ENCODE measurements at regions not wholly inside any gene's neighbourhood (a gene's known extent, or its start where the extent isn't known, plus 50 kb on each side); places are given as distances from the start of the nearest gene placed in this dataset.

DNA sequence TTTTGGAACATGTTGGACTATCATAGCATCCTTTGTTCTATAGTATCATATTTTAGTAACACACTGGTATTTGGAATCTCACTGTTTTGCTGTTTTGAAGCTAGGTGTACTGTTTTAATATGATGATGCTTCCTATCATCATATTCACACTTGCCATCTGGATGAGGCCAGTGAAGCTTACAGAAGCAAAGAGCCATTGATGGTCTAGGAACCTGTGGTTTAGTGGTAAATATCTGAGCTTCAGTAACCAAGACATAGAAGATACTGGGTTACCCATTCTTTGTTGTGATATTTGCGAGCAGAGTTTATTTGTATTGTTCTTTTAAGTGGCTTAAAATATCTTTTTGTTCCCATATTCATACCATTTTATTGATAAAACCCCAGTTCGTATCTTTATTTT, 304.1 kb downstream of the SATB1 start:
- 95% methylated on average over 2 of the region's 2 CpGs for WGBS (ENCODE audit: low lambda C conversion rate)
- Histone ChIP-seq H3F3A (replicated peaks; ENCODE audit: insufficient read depth) (no peaks in the 10 kb centered on the region), H3K27me3 (ENCODE audit: insufficient read depth) (no peaks in the 10 kb centered on the region), H3K79me2 (ENCODE audit: insufficient read depth) (no peaks in the 10 kb centered on the region), H3K9me3 (peaks cover 5% of the 10 kb centered on the region; the same call in 1 of the 2 replicates), H3K9me2 (no peaks in the 10 kb centered on the region), H4K20me1 (ENCODE audit: insufficient read depth) (no peaks in the 10 kb centered on the region), H3K4me3 (ENCODE audit: low read depth in 2 of 2, low read length in 1 of 2) (no peak overlapping the region), H2AFZ (ENCODE audit: low read depth) (no peak overlapping the region), H3K4me1 (ENCODE audit: control insufficient read depth in 1 of 2, insufficient read depth in 2 of 2, low read depth in 1 of 2, low read length in 1 of 2) (peaks cover 0 to 5% of the 10 kb centered on the region in 2 experiments; a peak in 3 of 4 replicates), H3K27ac (ENCODE audit: low read depth in 2 of 2, low read length in 1 of 2) (no peak overlapping the region), H3K4me2 (no peak overlapping the region), H3K9ac (no peak overlapping the region), H3K36me3 (replicated peaks in 1 of 2; ENCODE audit: control insufficient read depth in 1 of 2, insufficient read depth in 2 of 2, low read length in 1 of 2) (no peaks in the 10 kb centered on the region)
- POLR2A ChIA-PET, result no interaction called here
- DNase-seq, result no peak
- TF ChIP-seq EZH2phosphoT487 (IDR thresholded peaks at IDR 0.05; ENCODE audit: borderline replicate concordance, low read depth) (no peak), FOXJ3 (CRISPR knock-in tag; IDR thresholded peaks at IDR 0.05) (no peak), FOSL2 (IDR thresholded peaks at IDR 0.05; ENCODE audit: borderline replicate concordance, low read depth) (no peak), TCF12 (IDR thresholded peaks at IDR 0.05) (no peak), MEF2A (IDR thresholded peaks at IDR 0.05; ENCODE audit: borderline replicate concordance, low read depth) (no peak), USF2 (IDR thresholded peaks at IDR 0.05; ENCODE audit: borderline replicate concordance, low read depth, low read length) (no peak), POLR2AphosphoS5 (IDR thresholded peaks at IDR 0.05; ENCODE audit: low read depth, low read length) (no peak), YY1 (IDR thresholded peaks at IDR 0.05; ENCODE audit: low read depth) (no peak), FOXM1 (IDR thresholded peaks at IDR 0.05; ENCODE audit: low read depth) (no peak)
- TF ChIP-seq, protein P1, sequence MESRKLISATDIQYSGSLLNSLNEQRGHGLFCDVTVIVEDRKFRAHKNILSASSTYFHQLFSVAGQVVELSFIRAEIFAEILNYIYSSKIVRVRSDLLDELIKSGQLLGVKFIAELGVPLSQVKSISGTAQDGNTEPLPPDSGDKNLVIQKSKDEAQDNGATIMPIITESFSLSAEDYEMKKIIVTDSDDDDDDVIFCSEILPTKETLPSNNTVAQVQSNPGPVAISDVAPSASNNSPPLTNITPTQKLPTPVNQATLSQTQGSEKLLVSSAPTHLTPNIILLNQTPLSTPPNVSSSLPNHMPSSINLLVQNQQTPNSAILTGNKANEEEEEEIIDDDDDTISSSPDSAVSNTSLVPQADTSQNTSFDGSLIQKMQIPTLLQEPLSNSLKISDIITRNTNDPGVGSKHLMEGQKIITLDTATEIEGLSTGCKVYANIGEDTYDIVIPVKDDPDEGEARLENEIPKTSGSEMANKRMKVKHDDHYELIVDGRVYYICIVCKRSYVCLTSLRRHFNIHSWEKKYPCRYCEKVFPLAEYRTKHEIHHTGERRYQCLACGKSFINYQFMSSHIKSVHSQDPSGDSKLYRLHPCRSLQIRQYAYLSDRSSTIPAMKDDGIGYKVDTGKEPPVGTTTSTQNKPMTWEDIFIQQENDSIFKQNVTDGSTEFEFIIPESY (IDR thresholded peaks at IDR 0.05; ENCODE audit: borderline replicate concordance, low read depth), result no peak
- CTCF ChIA-PET, result no interaction called here

DNA sequence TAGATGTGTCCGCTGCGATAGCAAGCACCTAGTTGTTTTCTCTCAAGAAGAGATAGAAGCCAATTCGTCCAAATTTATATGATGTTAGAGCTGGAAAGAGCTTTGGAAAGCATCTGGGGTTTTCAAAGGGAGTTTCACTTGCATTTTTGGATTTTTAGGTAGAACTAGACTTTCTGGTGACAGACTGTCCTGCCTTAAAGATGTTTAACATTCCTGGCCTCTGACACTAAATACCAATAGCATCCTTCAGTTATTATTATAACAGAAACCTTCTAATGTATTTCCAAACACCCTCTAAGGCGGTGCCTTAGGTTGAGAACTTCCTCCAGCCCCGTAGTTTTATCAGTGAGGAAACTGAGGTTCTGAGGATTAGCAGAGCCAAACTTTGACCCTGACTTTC, 305.3 kb downstream of the SATB1 start:
- H3K4me2 ChIP-seq, result no peak overlapping the region
- H3K9ac ChIP-seq, result no peak overlapping the region
- peak overlapping the region; percentile 19; the same call in 1 of the 2 replicates for H2AFZ ChIP-seq (ENCODE audit: low read depth)
- H4K20me1 ChIP-seq (ENCODE audit: insufficient read depth), result no peaks in the 10 kb centered on the region
- DNase-seq, result no peak
- H3K36me3 ChIP-seq (replicated peaks in 1 of 2; ENCODE audit: control insufficient read depth in 1 of 2, insufficient read depth in 2 of 2, low read length in 1 of 2), result no peaks in the 10 kb centered on the region
- no peak overlapping the region for H3K27ac ChIP-seq (ENCODE audit: low read depth in 2 of 2, low read length in 1 of 2)
- ChIA-PET CTCF (no interaction called here), POLR2A (no interaction called here)
- H3K4me1 ChIP-seq (ENCODE audit: control insufficient read depth in 1 of 2, insufficient read depth in 2 of 2, low read depth in 1 of 2, low read length in 1 of 2), result peaks cover 0 to under 1% of the 10 kb centered on the region in 2 experiments; a peak in 2 of 4 replicates
- H3K4me3 ChIP-seq (ENCODE audit: low read depth in 2 of 2, low read length in 1 of 2), result no peak overlapping the region
- WGBS (ENCODE audit: low lambda C conversion rate), result 73% methylated on average over 5 of the region's 5 CpGs
- H3K9me2 ChIP-seq, result no peaks in the 10 kb centered on the region
- H3K9me3 ChIP-seq, result no peaks in the 10 kb centered on the region
- H3K27me3 ChIP-seq (ENCODE audit: insufficient read depth), result no peaks in the 10 kb centered on the region
- no peaks in the 10 kb centered on the region for H3K79me2 ChIP-seq (ENCODE audit: insufficient read depth)
- no peaks in the 10 kb centered on the region for H3F3A ChIP-seq (replicated peaks; ENCODE audit: insufficient read depth)
- TF ChIP-seq RFX5 (IDR thresholded peaks at IDR 0.05; ENCODE audit: low read length) (no peak), RXRA (IDR thresholded peaks at IDR 0.05; ENCODE audit: borderline replicate concordance, low read depth) (no peak), FOXM1 (IDR thresholded peaks at IDR 0.05; ENCODE audit: low read depth) (no peak), RAD21 (IDR thresholded peaks at IDR 0.05; ENCODE audit: low read length) (no peak), EZH2phosphoT487 (IDR thresholded peaks at IDR 0.05; ENCODE audit: borderline replicate concordance, low read depth) (no peak), SIN3A (IDR thresholded peaks at IDR 0.05; ENCODE audit: borderline replicate concordance, low read depth, low read length) (no peak), SMC3 (IDR thresholded peaks at IDR 0.05; ENCODE audit: low read depth, low read length) (no peak), FOXJ3 (CRISPR knock-in tag; IDR thresholded peaks at IDR 0.05) (no peak), EP300 (IDR thresholded peaks at IDR 0.05; ENCODE audit: borderline replicate concordance in 1 of 2, low read depth in 1 of 2, low read length in 1 of 2) (no peak), NRF1 (IDR thresholded peaks at IDR 0.05; ENCODE audit: low read depth, low read length) (no peak), CTCF (IDR thresholded peaks at IDR 0.05) (no peak), POLR2AphosphoS5 (IDR thresholded peaks at IDR 0.05; ENCODE audit: low read depth, low read length) (no peak), MEF2A (IDR thresholded peaks at IDR 0.05; ENCODE audit: borderline replicate concordance, low read depth) (no peak)
- TF ChIP-seq, protein P2, sequence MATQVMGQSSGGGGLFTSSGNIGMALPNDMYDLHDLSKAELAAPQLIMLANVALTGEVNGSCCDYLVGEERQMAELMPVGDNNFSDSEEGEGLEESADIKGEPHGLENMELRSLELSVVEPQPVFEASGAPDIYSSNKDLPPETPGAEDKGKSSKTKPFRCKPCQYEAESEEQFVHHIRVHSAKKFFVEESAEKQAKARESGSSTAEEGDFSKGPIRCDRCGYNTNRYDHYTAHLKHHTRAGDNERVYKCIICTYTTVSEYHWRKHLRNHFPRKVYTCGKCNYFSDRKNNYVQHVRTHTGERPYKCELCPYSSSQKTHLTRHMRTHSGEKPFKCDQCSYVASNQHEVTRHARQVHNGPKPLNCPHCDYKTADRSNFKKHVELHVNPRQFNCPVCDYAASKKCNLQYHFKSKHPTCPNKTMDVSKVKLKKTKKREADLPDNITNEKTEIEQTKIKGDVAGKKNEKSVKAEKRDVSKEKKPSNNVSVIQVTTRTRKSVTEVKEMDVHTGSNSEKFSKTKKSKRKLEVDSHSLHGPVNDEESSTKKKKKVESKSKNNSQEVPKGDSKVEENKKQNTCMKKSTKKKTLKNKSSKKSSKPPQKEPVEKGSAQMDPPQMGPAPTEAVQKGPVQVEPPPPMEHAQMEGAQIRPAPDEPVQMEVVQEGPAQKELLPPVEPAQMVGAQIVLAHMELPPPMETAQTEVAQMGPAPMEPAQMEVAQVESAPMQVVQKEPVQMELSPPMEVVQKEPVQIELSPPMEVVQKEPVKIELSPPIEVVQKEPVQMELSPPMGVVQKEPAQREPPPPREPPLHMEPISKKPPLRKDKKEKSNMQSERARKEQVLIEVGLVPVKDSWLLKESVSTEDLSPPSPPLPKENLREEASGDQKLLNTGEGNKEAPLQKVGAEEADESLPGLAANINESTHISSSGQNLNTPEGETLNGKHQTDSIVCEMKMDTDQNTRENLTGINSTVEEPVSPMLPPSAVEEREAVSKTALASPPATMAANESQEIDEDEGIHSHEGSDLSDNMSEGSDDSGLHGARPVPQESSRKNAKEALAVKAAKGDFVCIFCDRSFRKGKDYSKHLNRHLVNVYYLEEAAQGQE (IDR thresholded peaks at IDR 0.05; ENCODE audit: low read depth, low read length), result no peak

Data from SK-N-SH (cell line).